ENCODE measurements at regions not wholly inside any gene's neighbourhood (a gene's known extent, or its start where the extent isn't known, plus 50 kb on each side); places are given as distances from the start of the nearest gene placed in this dataset.
A peak's percentile ranks its signal among the peaks of the same experiment; 100 is the strongest.

DNA sequence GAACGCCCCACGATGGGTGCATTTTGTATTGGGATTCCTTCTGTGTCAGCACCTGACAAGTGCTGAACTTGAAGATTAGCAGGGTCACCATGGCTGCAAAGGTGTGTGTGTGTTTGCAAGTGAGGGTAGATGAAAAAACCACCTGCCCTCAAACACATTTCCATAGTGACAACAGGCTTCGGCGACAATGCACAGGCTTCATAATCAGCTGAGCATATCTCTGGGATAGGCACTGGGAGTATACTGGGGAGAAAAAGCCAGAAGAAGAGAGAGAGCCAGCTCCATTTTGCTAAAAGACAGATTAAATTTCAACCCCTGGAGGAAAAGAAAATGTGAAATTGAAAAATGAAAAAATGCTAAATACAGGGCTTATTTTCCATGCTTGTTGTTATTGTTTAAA lies 656.1 kb downstream of the INHBA start:
- no peak overlapping the region for H3K4me3 ChIP-seq
- no peaks in the 10 kb centered on the region for H3K36me3 ChIP-seq
- DNase-seq = no peak
- intact Hi-C loops (cut with DNase I) = no loop called here
- H3K9me3 ChIP-seq = no peaks in the 10 kb centered on the region
- 66 to 72% (median 71%) methylated on average over 4 of the region's 4 CpGs for WGBS, 3 donors
- no peak for TF ChIP-seq POLR2A (IDR thresholded peaks at IDR 0.05)
- TF ChIP-seq, protein P1, sequence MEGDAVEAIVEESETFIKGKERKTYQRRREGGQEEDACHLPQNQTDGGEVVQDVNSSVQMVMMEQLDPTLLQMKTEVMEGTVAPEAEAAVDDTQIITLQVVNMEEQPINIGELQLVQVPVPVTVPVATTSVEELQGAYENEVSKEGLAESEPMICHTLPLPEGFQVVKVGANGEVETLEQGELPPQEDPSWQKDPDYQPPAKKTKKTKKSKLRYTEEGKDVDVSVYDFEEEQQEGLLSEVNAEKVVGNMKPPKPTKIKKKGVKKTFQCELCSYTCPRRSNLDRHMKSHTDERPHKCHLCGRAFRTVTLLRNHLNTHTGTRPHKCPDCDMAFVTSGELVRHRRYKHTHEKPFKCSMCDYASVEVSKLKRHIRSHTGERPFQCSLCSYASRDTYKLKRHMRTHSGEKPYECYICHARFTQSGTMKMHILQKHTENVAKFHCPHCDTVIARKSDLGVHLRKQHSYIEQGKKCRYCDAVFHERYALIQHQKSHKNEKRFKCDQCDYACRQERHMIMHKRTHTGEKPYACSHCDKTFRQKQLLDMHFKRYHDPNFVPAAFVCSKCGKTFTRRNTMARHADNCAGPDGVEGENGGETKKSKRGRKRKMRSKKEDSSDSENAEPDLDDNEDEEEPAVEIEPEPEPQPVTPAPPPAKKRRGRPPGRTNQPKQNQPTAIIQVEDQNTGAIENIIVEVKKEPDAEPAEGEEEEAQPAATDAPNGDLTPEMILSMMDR (IDR thresholded peaks at IDR 0.05) = no peak
- no peak for TF ChIP-seq EP300 (IDR thresholded peaks at IDR 0.05)
- peaks cover 2% of the 10 kb centered on the region for H3K4me1 ChIP-seq (ENCODE audit: insufficient read depth)
- no peaks in the 10 kb centered on the region for H3K27me3 ChIP-seq
- no peak overlapping the region for H3K27ac ChIP-seq

DNA sequence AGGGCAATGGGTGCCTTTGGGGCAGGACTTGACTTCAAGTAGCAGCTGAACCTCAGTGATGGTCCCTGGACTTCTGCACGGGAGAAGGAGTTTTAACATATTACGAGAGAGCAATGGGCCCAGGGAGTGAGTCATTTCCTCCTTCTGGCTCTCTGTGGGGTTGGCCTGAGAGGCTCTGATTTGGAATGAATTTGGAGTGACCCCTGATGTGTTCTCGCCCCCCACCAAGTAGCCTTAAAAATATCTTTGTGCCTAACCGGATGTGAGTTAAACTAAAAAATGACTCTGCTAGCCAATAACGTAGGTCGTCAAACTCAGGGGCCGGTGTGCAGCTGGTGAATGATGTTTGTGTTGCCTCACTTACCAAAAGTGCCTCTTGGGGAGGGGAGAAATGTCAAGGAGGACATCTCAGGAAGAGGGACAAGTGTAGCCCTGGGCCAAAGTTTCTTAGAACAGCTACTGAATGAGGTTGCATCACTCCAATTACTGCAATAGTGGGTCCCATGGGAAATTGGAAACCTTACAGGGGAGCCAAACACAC lies 656.6 kb downstream of the INHBA start:
- Histone ChIP-seq H3K4me3 (no peak overlapping the region), H3K4me1 (ENCODE audit: insufficient read depth) (peaks cover under 1% of the 10 kb centered on the region), H3K36me3 (no peaks in the 10 kb centered on the region), H3K27ac (no peak overlapping the region), H3K9me3 (no peaks in the 10 kb centered on the region), H3K27me3 (no peaks in the 10 kb centered on the region)
- 67 to 72% (median 71%) methylated on average over 7 of the region's 7 CpGs for WGBS, 3 donors
- intact Hi-C loops (cut with DNase I) = no loop called here
- DNase-seq = peak in 1 of 5 donors; percentile 18
- TF ChIP-seq POLR2A (IDR thresholded peaks at IDR 0.05) (no peak), EP300 (IDR thresholded peaks at IDR 0.05) (no peak)
- TF ChIP-seq, protein P1 (IDR thresholded peaks at IDR 0.05) = no peak

DNA sequence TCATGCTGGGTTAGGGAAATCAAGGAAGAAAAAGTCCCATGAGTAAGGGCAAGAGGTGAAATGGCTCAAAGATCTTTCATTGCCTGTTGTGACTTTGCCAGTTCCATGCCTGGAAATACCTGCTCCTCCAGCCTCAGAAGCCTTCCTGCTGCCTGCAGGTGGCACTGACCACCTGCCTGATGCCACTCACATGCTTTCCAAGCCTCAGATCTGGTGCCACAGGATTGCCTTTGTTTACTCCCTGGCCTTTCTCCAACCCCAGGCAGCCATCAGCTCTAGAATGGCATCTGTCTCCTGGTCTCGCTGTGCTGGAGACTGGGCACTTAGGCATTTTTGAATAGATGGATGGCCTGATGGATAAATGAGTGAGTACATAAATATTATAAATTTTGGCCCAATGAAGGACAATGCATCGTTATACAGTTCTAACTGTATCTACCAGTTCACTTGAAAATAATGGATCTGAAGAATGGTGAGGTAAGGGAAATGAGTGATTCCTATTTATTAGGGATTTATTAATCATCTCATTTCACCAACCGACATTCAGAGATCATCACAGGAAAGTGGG lies 657.2 kb downstream of the INHBA start:
- Histone ChIP-seq H3K36me3 (no peaks in the 10 kb centered on the region), H3K4me3 (no peak overlapping the region), H3K27me3 (no peaks in the 10 kb centered on the region), H3K27ac (no peak overlapping the region), H3K4me1 (ENCODE audit: insufficient read depth) (no peaks in the 10 kb centered on the region), H3K9me3 (no peaks in the 10 kb centered on the region)
- TF ChIP-seq EP300 (IDR thresholded peaks at IDR 0.05) (no peak), POLR2A (IDR thresholded peaks at IDR 0.05) (no peak)
- TF ChIP-seq, protein P1 (IDR thresholded peaks at IDR 0.05) = no peak
- intact Hi-C loops (cut with DNase I) = no loop called here
- DNase-seq = no peak
- 93 to 97% (median 97%) methylated on average over 3 of the region's 3 CpGs for WGBS, 3 donors

DNA sequence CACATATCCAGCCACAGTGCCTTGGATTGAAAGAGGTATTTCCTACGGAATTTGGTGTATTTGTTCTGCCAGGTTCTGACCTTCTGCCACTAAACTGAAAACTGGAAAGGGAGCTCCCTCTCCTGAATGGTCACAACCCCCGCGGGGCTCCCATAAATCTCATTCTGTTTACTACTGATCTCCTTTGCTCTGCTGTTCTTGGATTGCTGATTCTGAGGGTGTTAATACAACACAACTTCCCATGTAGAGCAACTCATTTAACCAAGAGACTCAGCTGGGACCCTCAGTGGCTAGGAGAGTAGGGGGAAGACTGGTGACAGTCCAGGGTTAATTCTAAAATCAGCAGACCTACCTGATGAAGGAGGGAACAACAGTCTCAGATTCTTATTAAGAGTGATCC lies 662.9 kb downstream of the INHBA start:
- intact Hi-C loops (cut with DNase I) = no loop called here
- Histone ChIP-seq H3K4me1 (ENCODE audit: insufficient read depth) (no peaks in the 10 kb centered on the region), H3K27me3 (no peaks in the 10 kb centered on the region), H3K27ac (no peak overlapping the region), H3K4me3 (no peak overlapping the region), H3K36me3 (no peaks in the 10 kb centered on the region), H3K9me3 (no peaks in the 10 kb centered on the region)
- 64 to 68% (median 65%) methylated on average over 3 of the region's 3 CpGs for WGBS, 3 donors
- TF ChIP-seq EP300 (IDR thresholded peaks at IDR 0.05) (no peak), POLR2A (IDR thresholded peaks at IDR 0.05) (no peak)
- TF ChIP-seq, protein P1 (IDR thresholded peaks at IDR 0.05) = no peak
- DNase-seq = no peak
